ENCODE measurements at regions not wholly inside any gene's neighbourhood (a gene's known extent, or its start where the extent isn't known, plus 50 kb on each side); places are given as distances from the start of the nearest gene placed in this dataset.

- FAIRE-seq, result no peak
- TF ChIP-seq CTCF (IDR thresholded peaks at IDR 0.05; ENCODE audit: insufficient read depth, low read length, severe bottlenecking), result no peak
Observed at GRCh38 chr21:14903172-14903865, 161.5 kb downstream of the NRIP1 start.

GRCh38 chr21:14901482-14901958 lies 163.3 kb downstream of the NRIP1 start:
- no peak overlapping the region for H3K4me3 ChIP-seq (ENCODE audit: low read depth, low read length)
- no peaks in the 10 kb centered on the region for H3K36me3 ChIP-seq (ENCODE audit: control insufficient read depth, insufficient read depth, low read length)
- FAIRE-seq, result peak; percentile 7
- TF ChIP-seq CTCF (IDR thresholded peaks at IDR 0.05; ENCODE audit: insufficient read depth, low read length, severe bottlenecking), result no peak
- H3K27me3 ChIP-seq (ENCODE audit: control insufficient read depth, insufficient read depth, low read length), result no peaks in the 10 kb centered on the region
- peak; percentile 85 for DNase-seq (ENCODE audit: low read depth)

More at GRCh38 chr21:14903172-14903865, 161.5 kb downstream of the NRIP1 start:
- H3K4me3 ChIP-seq (ENCODE audit: low read depth, low read length), result no peak overlapping the region
- no peaks in the 10 kb centered on the region for H3K36me3 ChIP-seq (ENCODE audit: control insufficient read depth, insufficient read depth, low read length)
- no peaks in the 10 kb centered on the region for H3K27me3 ChIP-seq (ENCODE audit: control insufficient read depth, insufficient read depth, low read length)
- no peak for DNase-seq (ENCODE audit: low read depth)

- DNase-seq (ENCODE audit: low read depth), result peak; percentile 51
- Histone ChIP-seq H3K27me3 (ENCODE audit: control insufficient read depth, insufficient read depth, low read length) (no peaks in the 10 kb centered on the region), H3K36me3 (ENCODE audit: control insufficient read depth, insufficient read depth, low read length) (no peaks in the 10 kb centered on the region), H3K4me3 (ENCODE audit: low read depth, low read length) (no peak overlapping the region)
- no peak for FAIRE-seq
- no peak for TF ChIP-seq CTCF (IDR thresholded peaks at IDR 0.05; ENCODE audit: insufficient read depth, low read length, severe bottlenecking)
Observed at GRCh38 chr21:14900611-14901010, 164.2 kb downstream of the NRIP1 start.

- FAIRE-seq (no peak), DNase-seq (ENCODE audit: low read depth) (peak; percentile 80)
- TF ChIP-seq CTCF (IDR thresholded peaks at IDR 0.05; ENCODE audit: insufficient read depth, low read length, severe bottlenecking), result no peak
- H3K4me3 ChIP-seq (ENCODE audit: low read depth, low read length), result no peak overlapping the region
- H3K27me3 ChIP-seq (ENCODE audit: control insufficient read depth, insufficient read depth, low read length), result no peaks in the 10 kb centered on the region
- no peaks in the 10 kb centered on the region for H3K36me3 ChIP-seq (ENCODE audit: control insufficient read depth, insufficient read depth, low read length)
Observed at GRCh38 chr21:14900058-14900457, 164.7 kb downstream of the NRIP1 start.

- no peak overlapping the region for H3K4me3 ChIP-seq (ENCODE audit: low read depth, low read length)
- FAIRE-seq, result no peak
Observed at GRCh38 chr21:14895792-14896191, 169.0 kb downstream of the NRIP1 start.

More at GRCh38 chr21:14895792-14896191, 169.0 kb downstream of the NRIP1 start:
- no peak for DNase-seq (ENCODE audit: low read depth)
- Histone ChIP-seq H3K27me3 (ENCODE audit: control insufficient read depth, insufficient read depth, low read length) (no peaks in the 10 kb centered on the region), H3K36me3 (ENCODE audit: control insufficient read depth, insufficient read depth, low read length) (no peaks in the 10 kb centered on the region)
- no peak for TF ChIP-seq CTCF (IDR thresholded peaks at IDR 0.05; ENCODE audit: insufficient read depth, low read length, severe bottlenecking)
